Glutamatergic neuron (in vitro differentiated cells): ENCODE measurements at regions not wholly inside any gene's neighbourhood (a gene's known extent, or its start where the extent isn't known, plus 50 kb on each side); places are given as distances from the start of the nearest gene placed in this dataset.

Experiments used
- DNase-seq: peaks from one replicate; pipeline ENCODE4 v3.0.0; 2022
- H3K27ac Mint-ChIP-seq: one replicate; pipeline ENCODE4 v1.8.0; 2020; ENCODE audit warnings: mild to moderate bottlenecking, mixed read lengths, inconsistent platforms; ENCODE audit not compliant: unreplicated experiment
- H3K27me3 Mint-ChIP-seq: one replicate; pipeline ENCODE4 v1.8.0; 2020; ENCODE audit warnings: mild to moderate bottlenecking, moderate library complexity, mixed read lengths, inconsistent platforms; ENCODE audit not compliant: unreplicated experiment
- H3K36me3 Mint-ChIP-seq: one replicate; pipeline ENCODE4 v1.8.0; 2020; ENCODE audit warnings: mild to moderate bottlenecking, mixed read lengths, inconsistent platforms; ENCODE audit not compliant: unreplicated experiment
- H3K4me1 Mint-ChIP-seq: one replicate; pipeline ENCODE4 v1.8.0; 2020; ENCODE audit warnings: mild to moderate bottlenecking, low read depth, mixed read lengths, inconsistent platforms; ENCODE audit not compliant: unreplicated experiment
- H3K4me3 Mint-ChIP-seq: one replicate; pipeline ENCODE4 v1.8.0; 2020; ENCODE audit warnings: mild to moderate bottlenecking, mixed read lengths, inconsistent platforms; ENCODE audit not compliant: unreplicated experiment
- H3K9me3 Mint-ChIP-seq: one replicate; pipeline ENCODE4 v1.8.0; 2020; ENCODE audit warnings: mild to moderate bottlenecking, moderate library complexity, mixed read lengths, inconsistent platforms; ENCODE audit not compliant: unreplicated experiment
- CTCF ChIP-seq: fragments of 200-600 bp; sonication (generic); IDR thresholded peaks from one replicate; pipeline ENCODE4 v1.5.0; 2021; ENCODE audit not compliant: partially characterized antibody, unreplicated experiment

- Mint-ChIP-seq H3K4me1 (peaks cover 5% of the 10 kb centered on the region), H3K9me3 (no peaks in the 10 kb centered on the region), H3K27me3 (no peaks in the 10 kb centered on the region), H3K36me3 (no peaks in the 10 kb centered on the region), H3K4me3 (no peak overlapping the region), H3K27ac (no peak overlapping the region)
- TF ChIP-seq CTCF = no peak
- DNase-seq = no peak
Observed at GRCh38 chr5:117302473-117302872, 727.9 kb upstream of the SEMA6A start.

- Mint-ChIP-seq H3K9me3 (no peaks in the 10 kb centered on the region), H3K27ac (no peak overlapping the region), H3K4me1 (peaks cover 5% of the 10 kb centered on the region), H3K4me3 (no peak overlapping the region), H3K36me3 (no peaks in the 10 kb centered on the region), H3K27me3 (no peaks in the 10 kb centered on the region)
- no peak for TF ChIP-seq CTCF
- DNase-seq = no peak
Observed at GRCh38 chr5:117299936-117300328, 725.3 kb upstream of the SEMA6A start.

GRCh38 chr5:117299224-117299935 is 724.8 kb upstream of the SEMA6A start:
- H3K4me1 Mint-ChIP-seq = peaks cover 5% of the 10 kb centered on the region

GRCh38 chr5:117296872-117297271 is 722.2 kb upstream of the SEMA6A start:
- Mint-ChIP-seq H3K36me3 (no peaks in the 10 kb centered on the region), H3K9me3 (no peaks in the 10 kb centered on the region), H3K27me3 (peaks cover 2% of the 10 kb centered on the region), H3K4me3 (no peak overlapping the region), H3K27ac (no peak overlapping the region), H3K4me1 (peaks cover 5% of the 10 kb centered on the region)
- DNase-seq = no peak
- no peak for TF ChIP-seq CTCF

More at GRCh38 chr5:117299224-117299935, 724.8 kb upstream of the SEMA6A start:
- no peaks in the 10 kb centered on the region for H3K36me3 Mint-ChIP-seq
- TF ChIP-seq CTCF = no peak
- no peak overlapping the region for H3K27ac Mint-ChIP-seq
- no peak for DNase-seq
- no peaks in the 10 kb centered on the region for H3K27me3 Mint-ChIP-seq
- no peaks in the 10 kb centered on the region for H3K9me3 Mint-ChIP-seq
- no peak overlapping the region for H3K4me3 Mint-ChIP-seq

- Mint-ChIP-seq H3K27ac (no peak overlapping the region), H3K4me1 (peaks cover 5% of the 10 kb centered on the region), H3K27me3 (peaks cover 2% of the 10 kb centered on the region), H3K4me3 (no peak overlapping the region), H3K9me3 (no peaks in the 10 kb centered on the region), H3K36me3 (no peaks in the 10 kb centered on the region)
- DNase-seq = no peak
- TF ChIP-seq CTCF = no peak
Observed at GRCh38 chr5:117295941-117296340, 721.3 kb upstream of the SEMA6A start.
